ENCODE measurements at regions not wholly inside any gene's neighbourhood (a gene's known extent, or its start where the extent isn't known, plus 50 kb on each side); places are given as distances from the start of the nearest gene placed in this dataset.

GRCh38 chr6:22189946-22190345 is 106.9 kb downstream of the PRL start:
- no peak overlapping the region for H3K4me2 ChIP-seq (ENCODE audit: insufficient read depth, low read length)
- no TSS peak for BruUV-seq (replicated peaks)
- H3K9ac ChIP-seq (replicated peaks; ENCODE audit: extremely low read depth, insufficient read depth, low read length), result no peak overlapping the region
- no peaks in the 10 kb centered on the region for H3K36me3 ChIP-seq (ENCODE audit: control insufficient read depth in 2 of 2, extremely low read depth in 1 of 2, insufficient read depth in 2 of 2, low read length in 2 of 2)
- H3K27ac ChIP-seq (ENCODE audit: insufficient read depth, low read depth, low read length), result no peak overlapping the region
- DNase-seq (ENCODE audit: low read depth, low spot score), result no peak
- no peak overlapping the region for H3K4me3 ChIP-seq (replicated peaks in 1 of 3; ENCODE audit: insufficient read depth in 1 of 3, low read depth in 1 of 3, low read length in 3 of 3)
- no peaks in the 10 kb centered on the region for H3K79me2 ChIP-seq (ENCODE audit: control insufficient read depth, insufficient read depth, low read length)
- FAIRE-seq, result no peak
- CTCF ChIA-PET, result interaction anchor here (2.5 kb wide), 1 partner anchor 13 kb away, joined by 5 read pairs; no protein-coding TSS in a partner anchor
- no peaks in the 10 kb centered on the region for H3K27me3 ChIP-seq (ENCODE audit: control insufficient read depth in 2 of 2, insufficient read depth in 2 of 2, low read length in 2 of 2)
- H2AFZ ChIP-seq (ENCODE audit: low read depth, low read length), result no peak overlapping the region
- H3K9me1 ChIP-seq (replicated peaks; ENCODE audit: control insufficient read depth, extremely low read depth, insufficient read depth, low read length), result no peaks in the 10 kb centered on the region
- dilution Hi-C loops (cut with MboI; ENCODE audit: extremely low pct_ligation_motif_present, low sequenced_read_pairs), result no loop called here
- H4K20me1 ChIP-seq (replicated peaks; ENCODE audit: control insufficient read depth, extremely low read depth, insufficient read depth, low read length), result no peaks in the 10 kb centered on the region
- POLR2A ChIA-PET, result no interaction called here
- no peaks in the 10 kb centered on the region for H3K4me1 ChIP-seq (ENCODE audit: control insufficient read depth, extremely low read depth, insufficient read depth, low read length)
- no peaks in the 10 kb centered on the region for H3K9me3 ChIP-seq (replicated peaks; ENCODE audit: control insufficient read depth, insufficient read depth, low read length)
- TF ChIP-seq CTCF (IDR thresholded peaks at IDR 0.05; ENCODE audit: extremely low read depth in 1 of 2, insufficient read depth in 1 of 2, low read depth in 1 of 2, low read length in 2 of 2) (no peak), JUN (IDR thresholded peaks at IDR 0.05; ENCODE audit: borderline replicate concordance, insufficient read depth, insufficient read length, low read depth) (no peak), POLR2A (IDR thresholded peaks at IDR 0.05; ENCODE audit: low read depth, low read length) (no peak), EZH2 (IDR thresholded peaks at IDR 0.05; ENCODE audit: borderline replicate concordance, low read depth, low read length, severe bottlenecking) (no peak), MAX (IDR thresholded peaks at IDR 0.05; ENCODE audit: insufficient read depth, insufficient read length) (no peak), MYC (IDR thresholded peaks at IDR 0.05; ENCODE audit: low read depth, low read length) (no peak), POLR2AphosphoS5 (IDR thresholded peaks at IDR 0.05; ENCODE audit: insufficient read depth, low read depth, low read length) (no peak), FOS (IDR thresholded peaks at IDR 0.05; ENCODE audit: borderline replicate concordance, insufficient read depth, low read length) (no peak), GATA2 (IDR thresholded peaks at IDR 0.05; ENCODE audit: insufficient read depth, insufficient read length, low read depth, low read length) (no peak)
- intact Hi-C loops (cut with micrococcal nuclease), result no loop called here

Measured in endothelial cell of umbilical vein (primary cell).